ENCODE measurements at regions not wholly inside any gene's neighbourhood (a gene's known extent, or its start where the extent isn't known, plus 50 kb on each side); places are given as distances from the start of the nearest gene placed in this dataset.

DNA sequence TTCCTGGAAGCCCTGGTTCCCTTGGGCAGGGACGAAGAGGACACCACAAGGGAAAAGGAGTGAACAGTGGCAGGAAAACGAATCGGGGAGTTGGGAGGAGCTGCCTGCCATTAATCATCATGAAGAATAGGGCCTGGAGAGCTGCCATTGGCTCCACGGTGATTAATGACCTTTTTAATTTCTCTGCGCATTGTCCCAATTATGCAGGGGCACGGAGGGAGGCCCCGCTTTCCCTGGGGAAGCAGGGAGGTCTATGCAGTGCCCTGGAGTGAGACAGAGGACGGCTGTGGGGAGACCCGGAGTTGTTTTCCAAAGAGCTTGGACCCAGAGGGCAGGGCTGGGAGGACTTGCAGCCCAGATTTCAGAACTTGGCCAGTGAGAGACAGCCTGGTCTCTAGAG, 338.9 kb upstream of the C16orf82 start:
- Mint-ChIP-seq H3K27me3 (ENCODE audit: unreplicated experiment) (peaks cover 9% of the 10 kb centered on the region), H3K9me3 (ENCODE audit: unreplicated experiment) (peaks cover 40% of the 10 kb centered on the region), H3K27ac (ENCODE audit: unreplicated experiment) (no peak overlapping the region), H3K4me3 (ENCODE audit: unreplicated experiment) (no peak overlapping the region), H3K4me1 (ENCODE audit: unreplicated experiment) (no peaks in the 10 kb centered on the region), H3K36me3 (ENCODE audit: low read depth, unreplicated experiment) (peaks cover 15% of the 10 kb centered on the region)
- DNase-seq (ENCODE audit: low spot score) = no peak
- TF ChIP-seq, protein P1, sequence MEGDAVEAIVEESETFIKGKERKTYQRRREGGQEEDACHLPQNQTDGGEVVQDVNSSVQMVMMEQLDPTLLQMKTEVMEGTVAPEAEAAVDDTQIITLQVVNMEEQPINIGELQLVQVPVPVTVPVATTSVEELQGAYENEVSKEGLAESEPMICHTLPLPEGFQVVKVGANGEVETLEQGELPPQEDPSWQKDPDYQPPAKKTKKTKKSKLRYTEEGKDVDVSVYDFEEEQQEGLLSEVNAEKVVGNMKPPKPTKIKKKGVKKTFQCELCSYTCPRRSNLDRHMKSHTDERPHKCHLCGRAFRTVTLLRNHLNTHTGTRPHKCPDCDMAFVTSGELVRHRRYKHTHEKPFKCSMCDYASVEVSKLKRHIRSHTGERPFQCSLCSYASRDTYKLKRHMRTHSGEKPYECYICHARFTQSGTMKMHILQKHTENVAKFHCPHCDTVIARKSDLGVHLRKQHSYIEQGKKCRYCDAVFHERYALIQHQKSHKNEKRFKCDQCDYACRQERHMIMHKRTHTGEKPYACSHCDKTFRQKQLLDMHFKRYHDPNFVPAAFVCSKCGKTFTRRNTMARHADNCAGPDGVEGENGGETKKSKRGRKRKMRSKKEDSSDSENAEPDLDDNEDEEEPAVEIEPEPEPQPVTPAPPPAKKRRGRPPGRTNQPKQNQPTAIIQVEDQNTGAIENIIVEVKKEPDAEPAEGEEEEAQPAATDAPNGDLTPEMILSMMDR (IDR thresholded peaks at IDR 0.05; ENCODE audit: unreplicated experiment) = no peak

DNA sequence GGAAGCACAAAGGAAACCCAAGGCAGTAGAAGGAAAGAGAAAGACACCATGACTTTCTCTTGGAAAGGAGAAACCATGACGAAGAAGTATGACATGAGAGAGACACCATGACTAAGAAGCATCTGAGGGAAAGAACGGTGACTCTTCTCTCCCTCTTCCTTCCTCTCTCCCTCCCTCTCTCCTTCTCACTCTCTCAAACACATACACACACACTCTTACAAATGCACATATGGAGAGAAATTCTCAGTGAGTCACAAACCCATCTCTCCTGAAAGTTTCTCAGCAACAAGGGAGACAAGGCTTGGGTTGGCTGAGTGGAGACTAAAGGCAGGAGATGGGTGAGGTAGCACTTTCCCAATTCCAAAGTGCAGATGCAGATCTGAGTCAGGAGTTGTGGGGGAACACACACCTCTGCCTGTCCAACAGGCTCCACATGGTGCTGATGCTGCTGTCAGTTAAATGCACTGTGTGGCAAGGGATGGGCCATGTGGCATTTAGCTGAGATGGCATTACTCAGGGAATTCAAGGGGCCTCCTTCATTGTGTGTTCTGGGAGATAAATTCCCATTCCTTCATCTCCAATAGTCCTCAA, 336.7 kb upstream of the C16orf82 start:
- no peak overlapping the region for H3K27ac Mint-ChIP-seq (ENCODE audit: unreplicated experiment)
- peaks cover 32% of the 10 kb centered on the region for H3K9me3 Mint-ChIP-seq (ENCODE audit: unreplicated experiment)
- H3K4me3 Mint-ChIP-seq (ENCODE audit: unreplicated experiment) = no peak overlapping the region
- no peak for DNase-seq (ENCODE audit: low spot score)
- no peaks in the 10 kb centered on the region for H3K4me1 Mint-ChIP-seq (ENCODE audit: unreplicated experiment)
- H3K27me3 Mint-ChIP-seq (ENCODE audit: unreplicated experiment) = peaks cover 7% of the 10 kb centered on the region
- peaks cover 15% of the 10 kb centered on the region for H3K36me3 Mint-ChIP-seq (ENCODE audit: low read depth, unreplicated experiment)
- TF ChIP-seq, protein P1 (IDR thresholded peaks at IDR 0.05; ENCODE audit: unreplicated experiment) = no peak

DNA sequence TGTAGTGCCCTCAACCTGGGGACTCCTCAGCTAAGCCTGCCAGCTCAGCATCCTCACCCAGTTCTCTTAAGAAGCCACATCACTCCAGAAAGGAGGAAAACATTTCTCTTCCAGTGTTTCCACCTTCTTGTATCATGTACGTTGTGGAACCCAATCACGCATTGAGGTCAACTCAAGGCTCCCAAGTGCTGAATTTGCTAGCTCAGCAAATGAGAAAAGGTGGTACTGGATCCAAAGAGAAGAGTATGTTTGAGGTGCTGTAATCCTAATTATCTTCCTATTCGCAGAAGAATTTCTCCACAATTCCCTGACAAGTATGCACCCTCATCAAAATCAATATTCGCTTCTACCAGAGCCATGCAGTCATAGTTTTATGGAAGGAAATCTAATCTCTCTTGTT, 335.0 kb upstream of the C16orf82 start:
- Mint-ChIP-seq H3K27me3 (ENCODE audit: unreplicated experiment) (peaks cover 6% of the 10 kb centered on the region), H3K27ac (ENCODE audit: unreplicated experiment) (no peak overlapping the region), H3K36me3 (ENCODE audit: low read depth, unreplicated experiment) (peaks cover 19% of the 10 kb centered on the region), H3K9me3 (ENCODE audit: unreplicated experiment) (peaks cover 31% of the 10 kb centered on the region), H3K4me3 (ENCODE audit: unreplicated experiment) (no peak overlapping the region), H3K4me1 (ENCODE audit: unreplicated experiment) (no peaks in the 10 kb centered on the region)
- no peak for DNase-seq (ENCODE audit: low spot score)
- TF ChIP-seq, protein P1 (IDR thresholded peaks at IDR 0.05; ENCODE audit: unreplicated experiment) = no peak

DNA sequence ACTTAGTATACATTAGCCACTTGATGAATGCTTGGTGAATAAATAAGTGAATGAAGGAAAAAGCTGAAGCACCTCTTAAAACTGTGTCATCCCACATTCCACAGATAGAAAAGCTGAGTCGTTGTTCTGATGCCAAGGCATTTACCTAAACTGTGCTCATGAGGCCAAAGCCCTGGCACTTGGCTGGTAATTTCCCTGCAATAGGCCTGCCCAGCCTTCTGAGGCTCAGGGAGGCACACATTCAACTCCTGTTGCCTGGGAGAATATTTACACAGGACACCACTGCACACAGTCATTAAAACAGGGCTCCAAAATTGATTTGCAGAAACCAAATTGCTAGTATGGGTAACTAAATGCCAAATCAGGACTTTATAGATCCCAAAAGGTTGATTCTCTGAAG, 333.0 kb upstream of the C16orf82 start:
- Mint-ChIP-seq H3K4me1 (ENCODE audit: unreplicated experiment) (no peaks in the 10 kb centered on the region), H3K4me3 (ENCODE audit: unreplicated experiment) (no peak overlapping the region), H3K27me3 (ENCODE audit: unreplicated experiment) (peaks cover 2% of the 10 kb centered on the region), H3K36me3 (ENCODE audit: low read depth, unreplicated experiment) (peaks cover 16% of the 10 kb centered on the region), H3K27ac (ENCODE audit: unreplicated experiment) (no peak overlapping the region), H3K9me3 (ENCODE audit: unreplicated experiment) (peaks cover 28% of the 10 kb centered on the region)
- no peak for DNase-seq (ENCODE audit: low spot score)
- TF ChIP-seq, protein P1 (IDR thresholded peaks at IDR 0.05; ENCODE audit: unreplicated experiment) = no peak

DNA sequence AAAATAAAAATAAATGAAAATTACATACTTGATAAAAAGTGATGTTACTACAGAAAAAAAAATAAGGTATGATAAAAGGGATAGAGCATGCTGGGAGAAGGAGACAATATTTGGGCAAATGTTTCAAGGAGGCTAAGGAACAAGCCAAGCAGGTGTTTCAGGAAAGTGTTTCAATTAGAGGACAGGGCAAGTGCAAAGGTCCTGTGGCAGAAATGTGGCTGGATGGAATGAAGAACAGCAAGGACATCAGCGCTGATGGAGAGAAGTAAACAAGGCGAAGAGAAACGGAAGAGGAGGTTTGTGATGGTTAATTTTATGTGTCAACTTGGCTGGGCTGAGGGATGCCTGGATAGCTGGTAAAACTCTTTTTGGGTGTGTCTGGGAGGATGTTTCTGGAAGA, 331.2 kb upstream of the C16orf82 start:
- peaks cover 10% of the 10 kb centered on the region for H3K36me3 Mint-ChIP-seq (ENCODE audit: low read depth, unreplicated experiment)
- no peak overlapping the region for H3K4me3 Mint-ChIP-seq (ENCODE audit: unreplicated experiment)
- no peaks in the 10 kb centered on the region for H3K4me1 Mint-ChIP-seq (ENCODE audit: unreplicated experiment)
- H3K27me3 Mint-ChIP-seq (ENCODE audit: unreplicated experiment) = no peaks in the 10 kb centered on the region
- DNase-seq (ENCODE audit: low spot score) = no peak
- no peak overlapping the region for H3K27ac Mint-ChIP-seq (ENCODE audit: unreplicated experiment)
- TF ChIP-seq, protein P1 (IDR thresholded peaks at IDR 0.05; ENCODE audit: unreplicated experiment) = no peak
- H3K9me3 Mint-ChIP-seq (ENCODE audit: unreplicated experiment) = peaks cover 16% of the 10 kb centered on the region

All from endothelial cell (in vitro differentiated cells).